K562 (cell line): ENCODE measurements at regions not wholly inside any gene's neighbourhood (a gene's known extent, or its start where the extent isn't known, plus 50 kb on each side); places are given as distances from the start of the nearest gene placed in this dataset.

Experiments
- ADNP ChIP-seq: fragments of 200-800 bp; sonication (Bioruptor generic); IDR thresholded peaks from 2 replicates; pipeline ENCODE4 v1.6.1; 2016; ENCODE audit warnings: missing genetic modification characterization, missing compliant biosample characterization
- CBFB ChIP-seq: sonication (generic); formaldehyde crosslinking; IDR thresholded peaks from 2 replicates; pipeline ENCODE4 v1.4.0; 2020; ENCODE audit warnings: mild to moderate bottlenecking, missing genetic modification reagents
- HNRNPK ChIP-seq: fragments of 200-400 bp; formaldehyde crosslinking; IDR thresholded peaks from one replicate; pipeline ENCODE4 v1.6.1; 2018; ENCODE audit warnings: mild to moderate bottlenecking, low read depth, low read length; ENCODE audit not compliant: poor library complexity, severe bottlenecking
- ILK ChIP-seq: fragments of 450-650 bp; IDR thresholded peaks from 2 replicates; pipeline ENCODE4 v1.6.1; 2016; ENCODE audit warnings: missing genetic modification characterization, low read depth, mild to moderate bottlenecking, missing compliant biosample characterization, moderate library complexity, borderline replicate concordance
- RFX7 ChIP-seq: fragments of 250-450 bp; sonication (Bioruptor Pico); IDR thresholded peaks from 2 replicates; pipeline ENCODE4 v1.5.1; 2021; ENCODE audit warnings: mild to moderate bottlenecking
- SETDB1 ChIP-seq: IDR thresholded peaks from one replicate; pipeline ENCODE4 v1.6.1; 2012; ENCODE audit warnings: low read length, control low read depth, inconsistent platforms
- ZBTB1 ChIP-seq: sonication (generic); formaldehyde crosslinking; IDR thresholded peaks from 2 replicates; pipeline ENCODE4 v1.8.1; 2023; ENCODE audit warnings: missing genetic modification reagents, low read depth, mild to moderate bottlenecking, borderline replicate concordance
- ZNF184 ChIP-seq: sonication (generic); formaldehyde crosslinking; IDR thresholded peaks from 2 replicates; pipeline ENCODE4 v1.5.0; 2020; ENCODE audit warnings: missing genetic modification reagents

GRCh38 chr17:62187681-62188080, 122.6 kb upstream of the MED13 start:
- TF ChIP-seq ZNF184 (CRISPR knock-in tag) (no peak), ADNP (tag) (0 out of 2 replicates have a peak, but pooled peaks have one; percentile 81), ILK (tag) (no peak), CBFB (CRISPR knock-in tag) (no peak), RFX7 (no peak), SETDB1 (no peak), ZBTB1 (CRISPR knock-in tag) (no peak), HNRNPK (no peak)
